Neural cell (in vitro differentiated cells): ENCODE measurements at regions not wholly inside any gene's neighbourhood (a gene's known extent, or its start where the extent isn't known, plus 50 kb on each side); places are given as distances from the start of the nearest gene placed in this dataset.

Experiments
- H2AFZ ChIP-seq: fragments of 200-600, 300-800 bp; sonication (generic), shearing (Covaris generic); 2 replicates; pipeline ENCODE4 v1.6.0; 2014; ENCODE audit warnings: low read depth, mild to moderate bottlenecking, antibody characterized with exemption, low read length, moderate library complexity
- H3F3A ChIP-seq: fragments of 200-600 bp; shearing (Covaris generic); 2 replicates; pipeline ENCODE4 v1.6.1; 2016; ENCODE audit warnings: mild to moderate bottlenecking, moderate library complexity, mixed read lengths, antibody characterized with exemption, low read length; ENCODE audit not compliant: insufficient read depth, poor library complexity, severe bottlenecking
- H3K27ac ChIP-seq: fragments of 200-600, 300-800 bp; sonication (generic), shearing (Covaris generic); 2 replicates; pipeline ENCODE4 v1.5.1; 2014; ENCODE audit warnings: mild to moderate bottlenecking, low read length, moderate library complexity
- H3K27me3 ChIP-seq: fragments of 300-800, 200-600 bp; sonication (generic), shearing (Covaris generic); 2 replicates; pipeline ENCODE4 v1.6.0; 2014; ENCODE audit warnings: mild to moderate bottlenecking, low read depth, low read length, moderate library complexity; ENCODE audit not compliant: insufficient read depth
- H3K36me3 ChIP-seq: fragments of 300-800, 200-600 bp; sonication (generic), shearing (Covaris generic); 2 replicates; pipeline ENCODE4 v1.5.1; 2014; ENCODE audit warnings: mild to moderate bottlenecking, antibody characterized with exemption, low read length, moderate library complexity; ENCODE audit not compliant: insufficient read depth
- H3K4me2 ChIP-seq: fragments of 300-800, 200-600 bp; sonication (generic), shearing (Covaris generic); 2 replicates; pipeline ENCODE4 v1.6.0; 2014; ENCODE audit warnings: mild to moderate bottlenecking, low read length
- H3K4me3 ChIP-seq: fragments of 300-800, 200-600 bp; sonication (generic), shearing (Covaris generic); 2 replicates; pipeline ENCODE4 v1.5.1; 2014; ENCODE audit warnings: mild to moderate bottlenecking, low read length, moderate library complexity
- H3K79me2 ChIP-seq: fragments of 200-600 bp; shearing (Covaris generic); replicated peaks from 2 replicates; pipeline ENCODE4 v1.6.0; 2014; ENCODE audit warnings: mild to moderate bottlenecking, low read length, moderate library complexity; ENCODE audit not compliant: insufficient read depth
- H3K9ac ChIP-seq: fragments of 300-800, 200-600 bp; sonication (generic), shearing (Covaris generic); 2 replicates; pipeline ENCODE4 v1.6.1; 2016; ENCODE audit warnings: mild to moderate bottlenecking, low read length, mixed read lengths
- H3K9me2 ChIP-seq: fragments of 200-600 bp; shearing (Covaris generic); 2 replicates; pipeline ENCODE4 v1.6.1; 2016; ENCODE audit warnings: mild to moderate bottlenecking, low read length, mixed read lengths; ENCODE audit not compliant: insufficient read depth
- H3K9me3 ChIP-seq: fragments of 200-600, 300-800 bp; sonication (generic), shearing (Covaris generic); 2 replicates; pipeline ENCODE4 v1.6.1; 2016; ENCODE audit warnings: mild to moderate bottlenecking, mixed run types, low read length, moderate library complexity, mixed read lengths
- H4K20me1 ChIP-seq: fragments of 200-600 bp; shearing (Covaris generic); 2 replicates; pipeline ENCODE4 v1.6.1; 2016; ENCODE audit warnings: mild to moderate bottlenecking, mixed run types; ENCODE audit not compliant: insufficient read depth
- EP300 ChIP-seq: fragments of 450-650 bp; conservative IDR thresholded peaks from 2 replicates; pipeline ENCODE4 v1.6.1; 2014; ENCODE audit warnings: antibody characterized with exemption, mild to moderate bottlenecking, moderate library complexity; ENCODE audit not compliant: poor library complexity, severe bottlenecking
- EZH2 ChIP-seq: fragments of 200-600, 300-800 bp; shearing (Covaris generic), sonication (generic); IDR thresholded peaks from 2 replicates; pipeline ENCODE4 v1.6.1; 2014; ENCODE audit warnings: antibody characterized with exemption, low read length, borderline replicate concordance, mild to moderate bottlenecking; ENCODE audit not compliant: insufficient read depth, poor library complexity, severe bottlenecking
- MXI1 ChIP-seq: fragments of 450-650 bp; conservative IDR thresholded peaks from 2 replicates; pipeline ENCODE4 v1.6.1; 2014; ENCODE audit warnings: antibody characterized with exemption, mild to moderate bottlenecking; ENCODE audit not compliant: poor library complexity, severe bottlenecking
- POLR2AphosphoS5 ChIP-seq: IDR thresholded peaks from 2 replicates; pipeline ENCODE4 v1.6.1; 2012
- RAD21 ChIP-seq: fragments of 450-650 bp; conservative IDR thresholded peaks from 2 replicates; pipeline ENCODE4 v1.6.1; 2014; ENCODE audit warnings: antibody characterized with exemption, mild to moderate bottlenecking, moderate library complexity
- SMC3 ChIP-seq: fragments of 450-650 bp; conservative IDR thresholded peaks from 2 replicates; pipeline ENCODE4 v1.6.1; 2014; ENCODE audit warnings: antibody characterized with exemption, mild to moderate bottlenecking, moderate library complexity; ENCODE audit not compliant: poor library complexity
- TAF1 ChIP-seq: IDR thresholded peaks from 2 replicates; pipeline ENCODE4 v1.6.1; 2012; ENCODE audit warnings: low read depth
- TF ChIP-seq, protein P1 (sequence below): IDR thresholded peaks from 2 replicates; pipeline ENCODE4 v1.6.1; 2012; ENCODE audit warnings: borderline replicate concordance
- TF ChIP-seq, protein P2 (sequence below): fragments of 450-650 bp; IDR thresholded peaks from 2 replicates; pipeline ENCODE4 v1.5.1; 2014; ENCODE audit warnings: antibody characterized with exemption, mild to moderate bottlenecking, moderate library complexity; ENCODE audit not compliant: poor library complexity, severe bottlenecking

DNA sequence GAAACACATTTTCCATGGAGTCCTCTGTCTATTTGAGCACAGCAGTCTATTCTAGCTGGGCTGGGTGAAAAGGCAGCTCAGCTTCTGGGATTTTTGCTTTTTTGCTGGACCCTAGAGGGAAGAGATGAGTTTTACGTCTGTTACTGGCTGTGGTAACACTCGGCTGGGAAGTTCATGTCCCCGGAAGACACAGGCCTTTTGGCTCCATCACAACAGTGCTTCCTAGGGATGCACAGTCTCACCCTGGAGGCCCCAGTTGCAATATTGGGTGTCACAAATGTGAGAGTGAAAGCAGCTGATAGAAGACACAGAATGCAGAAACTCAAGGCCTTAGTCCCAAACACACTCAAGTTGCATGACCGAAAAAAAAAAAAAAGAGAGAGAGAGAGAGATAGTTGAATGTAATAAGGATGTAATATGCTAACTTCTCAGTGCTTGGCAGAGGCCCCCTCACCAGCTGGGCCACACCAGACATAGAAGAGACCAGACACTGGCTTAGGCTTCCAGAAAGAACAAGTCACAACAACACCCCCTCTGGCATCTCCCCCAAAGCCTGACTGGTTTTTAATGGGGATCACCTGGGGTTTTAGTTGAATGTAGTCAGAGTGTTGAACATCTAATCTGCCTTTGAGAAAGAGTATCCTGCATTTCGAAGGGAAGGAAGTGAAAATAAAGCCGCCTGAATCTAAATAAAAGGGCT is 545.4 kb upstream of the FZD8 start:
- Histone ChIP-seq H3K4me2 (no peak overlapping the region), H3K9me3 (no peaks in the 10 kb centered on the region), H3K9me2 (no peaks in the 10 kb centered on the region), H3K79me2 (no peaks in the 10 kb centered on the region), H3K36me3 (no peaks in the 10 kb centered on the region), H3F3A (no peaks in the 10 kb centered on the region), H3K27ac (no peak overlapping the region), H2AFZ (no peak overlapping the region), H3K4me3 (no peak overlapping the region), H4K20me1 (no peaks in the 10 kb centered on the region), H3K9ac (no peak overlapping the region), H3K27me3 (no peaks in the 10 kb centered on the region)
- TF ChIP-seq MXI1 = no peak

DNA sequence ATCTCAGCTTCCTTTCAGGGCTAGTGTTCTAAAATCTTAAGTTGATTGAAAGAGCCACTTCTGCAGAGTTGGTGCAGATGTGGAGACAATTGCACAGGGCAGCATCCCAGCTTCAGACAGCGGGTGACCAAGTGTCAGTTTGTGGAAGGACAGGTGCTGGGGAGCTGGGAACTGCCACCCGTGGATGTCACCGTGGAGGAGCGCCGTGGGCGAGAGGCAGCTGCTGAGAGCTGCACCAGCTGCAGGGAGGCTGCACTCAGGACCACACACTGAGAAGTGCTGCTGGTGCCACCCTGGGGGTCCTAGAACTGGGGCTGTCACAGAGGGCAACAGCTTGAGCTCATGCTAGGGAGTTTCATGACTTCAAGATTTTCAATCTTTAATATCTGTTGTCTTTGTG is 543.0 kb upstream of the FZD8 start:
- H3K27me3 ChIP-seq = no peaks in the 10 kb centered on the region
- H3K4me2 ChIP-seq = no peak overlapping the region
- no peaks in the 10 kb centered on the region for H3F3A ChIP-seq
- H3K4me3 ChIP-seq = no peak overlapping the region
- no peak overlapping the region for H3K27ac ChIP-seq
- no peak overlapping the region for H3K9ac ChIP-seq
- H3K9me3 ChIP-seq = no peaks in the 10 kb centered on the region
- H3K9me2 ChIP-seq = no peaks in the 10 kb centered on the region
- no peak overlapping the region for H2AFZ ChIP-seq
- H3K36me3 ChIP-seq = no peaks in the 10 kb centered on the region
- no peaks in the 10 kb centered on the region for H4K20me1 ChIP-seq
- H3K79me2 ChIP-seq = no peaks in the 10 kb centered on the region
- TF ChIP-seq TAF1 (no peak), EP300 (no peak), SMC3 (no peak), POLR2AphosphoS5 (no peak), RAD21 (no peak), EZH2 (no peak)
- TF ChIP-seq, protein P1, sequence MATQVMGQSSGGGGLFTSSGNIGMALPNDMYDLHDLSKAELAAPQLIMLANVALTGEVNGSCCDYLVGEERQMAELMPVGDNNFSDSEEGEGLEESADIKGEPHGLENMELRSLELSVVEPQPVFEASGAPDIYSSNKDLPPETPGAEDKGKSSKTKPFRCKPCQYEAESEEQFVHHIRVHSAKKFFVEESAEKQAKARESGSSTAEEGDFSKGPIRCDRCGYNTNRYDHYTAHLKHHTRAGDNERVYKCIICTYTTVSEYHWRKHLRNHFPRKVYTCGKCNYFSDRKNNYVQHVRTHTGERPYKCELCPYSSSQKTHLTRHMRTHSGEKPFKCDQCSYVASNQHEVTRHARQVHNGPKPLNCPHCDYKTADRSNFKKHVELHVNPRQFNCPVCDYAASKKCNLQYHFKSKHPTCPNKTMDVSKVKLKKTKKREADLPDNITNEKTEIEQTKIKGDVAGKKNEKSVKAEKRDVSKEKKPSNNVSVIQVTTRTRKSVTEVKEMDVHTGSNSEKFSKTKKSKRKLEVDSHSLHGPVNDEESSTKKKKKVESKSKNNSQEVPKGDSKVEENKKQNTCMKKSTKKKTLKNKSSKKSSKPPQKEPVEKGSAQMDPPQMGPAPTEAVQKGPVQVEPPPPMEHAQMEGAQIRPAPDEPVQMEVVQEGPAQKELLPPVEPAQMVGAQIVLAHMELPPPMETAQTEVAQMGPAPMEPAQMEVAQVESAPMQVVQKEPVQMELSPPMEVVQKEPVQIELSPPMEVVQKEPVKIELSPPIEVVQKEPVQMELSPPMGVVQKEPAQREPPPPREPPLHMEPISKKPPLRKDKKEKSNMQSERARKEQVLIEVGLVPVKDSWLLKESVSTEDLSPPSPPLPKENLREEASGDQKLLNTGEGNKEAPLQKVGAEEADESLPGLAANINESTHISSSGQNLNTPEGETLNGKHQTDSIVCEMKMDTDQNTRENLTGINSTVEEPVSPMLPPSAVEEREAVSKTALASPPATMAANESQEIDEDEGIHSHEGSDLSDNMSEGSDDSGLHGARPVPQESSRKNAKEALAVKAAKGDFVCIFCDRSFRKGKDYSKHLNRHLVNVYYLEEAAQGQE = no peak

DNA sequence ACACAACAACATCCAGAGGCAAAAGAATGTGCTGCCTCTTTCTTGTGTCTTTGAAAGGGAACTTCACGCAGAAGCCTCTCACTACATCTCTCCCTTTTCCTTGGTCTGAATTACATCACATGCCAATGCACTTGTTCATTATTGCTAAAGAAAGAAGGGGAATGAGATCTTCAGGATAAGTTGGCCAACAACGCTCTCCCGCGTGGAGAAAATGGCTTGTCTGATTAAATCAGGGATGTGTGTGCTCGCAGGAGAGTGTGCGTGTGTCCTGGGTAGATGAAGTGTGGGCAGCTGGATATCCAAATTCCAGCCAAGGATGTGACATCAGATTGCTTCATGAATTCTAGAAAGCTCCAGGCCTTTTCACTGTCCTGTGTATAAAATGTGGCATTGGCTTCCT is 541.6 kb upstream of the FZD8 start:
- no peak overlapping the region for H3K4me2 ChIP-seq
- no peaks in the 10 kb centered on the region for H3K9me3 ChIP-seq
- H3K4me3 ChIP-seq = no peak overlapping the region
- no peaks in the 10 kb centered on the region for H4K20me1 ChIP-seq
- H3K27ac ChIP-seq = no peak overlapping the region
- no peaks in the 10 kb centered on the region for H3K27me3 ChIP-seq
- H3K79me2 ChIP-seq = no peaks in the 10 kb centered on the region
- H3K36me3 ChIP-seq = no peaks in the 10 kb centered on the region
- no peaks in the 10 kb centered on the region for H3F3A ChIP-seq
- H2AFZ ChIP-seq = no peak overlapping the region
- no peak overlapping the region for H3K9ac ChIP-seq
- no peaks in the 10 kb centered on the region for H3K9me2 ChIP-seq
- no peak for TF ChIP-seq RAD21
- no peak for TF ChIP-seq MXI1
- TF ChIP-seq, protein P2, sequence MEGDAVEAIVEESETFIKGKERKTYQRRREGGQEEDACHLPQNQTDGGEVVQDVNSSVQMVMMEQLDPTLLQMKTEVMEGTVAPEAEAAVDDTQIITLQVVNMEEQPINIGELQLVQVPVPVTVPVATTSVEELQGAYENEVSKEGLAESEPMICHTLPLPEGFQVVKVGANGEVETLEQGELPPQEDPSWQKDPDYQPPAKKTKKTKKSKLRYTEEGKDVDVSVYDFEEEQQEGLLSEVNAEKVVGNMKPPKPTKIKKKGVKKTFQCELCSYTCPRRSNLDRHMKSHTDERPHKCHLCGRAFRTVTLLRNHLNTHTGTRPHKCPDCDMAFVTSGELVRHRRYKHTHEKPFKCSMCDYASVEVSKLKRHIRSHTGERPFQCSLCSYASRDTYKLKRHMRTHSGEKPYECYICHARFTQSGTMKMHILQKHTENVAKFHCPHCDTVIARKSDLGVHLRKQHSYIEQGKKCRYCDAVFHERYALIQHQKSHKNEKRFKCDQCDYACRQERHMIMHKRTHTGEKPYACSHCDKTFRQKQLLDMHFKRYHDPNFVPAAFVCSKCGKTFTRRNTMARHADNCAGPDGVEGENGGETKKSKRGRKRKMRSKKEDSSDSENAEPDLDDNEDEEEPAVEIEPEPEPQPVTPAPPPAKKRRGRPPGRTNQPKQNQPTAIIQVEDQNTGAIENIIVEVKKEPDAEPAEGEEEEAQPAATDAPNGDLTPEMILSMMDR = no peak
- TF ChIP-seq EP300 = no peak
- no peak for TF ChIP-seq SMC3
- TF ChIP-seq, protein P1 = no peak
- no peak for TF ChIP-seq EZH2
- no peak for TF ChIP-seq TAF1
- TF ChIP-seq POLR2AphosphoS5 = no peak
